ENCODE measurements at regions not wholly inside any gene's neighbourhood (a gene's known extent, or its start where the extent isn't known, plus 50 kb on each side); places are given as distances from the start of the nearest gene placed in this dataset.
"Not testable (repeated sequence)": the region's sequence is repeated elsewhere in the genome, so short reads cannot be mapped to it uniquely, and the experiment has no call there.

GRCh38 chr2:36192983-36193382 is 162.6 kb upstream of the CRIM1 start:
- Histone ChIP-seq H3K36me3 (ENCODE audit: control insufficient read depth, insufficient read depth, low read length) (no peaks in the 10 kb centered on the region), H3K27me3 (ENCODE audit: control insufficient read depth, insufficient read depth, low read length) (no peaks in the 10 kb centered on the region), H3K4me3 (ENCODE audit: low read depth, low read length) (no peak overlapping the region)
- FAIRE-seq, result no peak
- no peak for DNase-seq (ENCODE audit: low read depth)
- TF ChIP-seq CTCF (IDR thresholded peaks at IDR 0.05; ENCODE audit: insufficient read depth, low read length, severe bottlenecking), result no peak

- TF ChIP-seq CTCF (IDR thresholded peaks at IDR 0.05; ENCODE audit: insufficient read depth, low read length, severe bottlenecking), result no peak
- no peak for FAIRE-seq
These were observed 165.5 kb upstream of the CRIM1 start for GRCh38 chr2:36190097-36190496.

GRCh38 chr2:36185624-36186023 is 170.0 kb upstream of the CRIM1 start:
- no peaks in the 10 kb centered on the region for H3K27me3 ChIP-seq (ENCODE audit: control insufficient read depth, insufficient read depth, low read length)
- FAIRE-seq (peak; percentile 40), DNase-seq (ENCODE audit: low read depth) (no peak)
- H3K36me3 ChIP-seq (ENCODE audit: control insufficient read depth, insufficient read depth, low read length), result no peaks in the 10 kb centered on the region
- no peak for TF ChIP-seq CTCF (IDR thresholded peaks at IDR 0.05; ENCODE audit: insufficient read depth, low read length, severe bottlenecking)
- no peak overlapping the region for H3K4me3 ChIP-seq (ENCODE audit: low read depth, low read length)

More at GRCh38 chr2:36190097-36190496, 165.5 kb upstream of the CRIM1 start:
- DNase-seq (ENCODE audit: low read depth), result no peak
- Histone ChIP-seq H3K36me3 (ENCODE audit: control insufficient read depth, insufficient read depth, low read length) (no peaks in the 10 kb centered on the region), H3K4me3 (ENCODE audit: low read depth, low read length) (no peak overlapping the region), H3K27me3 (ENCODE audit: control insufficient read depth, insufficient read depth, low read length) (no peaks in the 10 kb centered on the region)

- no peaks in the 10 kb centered on the region for H3K27me3 ChIP-seq (ENCODE audit: control insufficient read depth, insufficient read depth, low read length)
- H3K36me3 ChIP-seq (ENCODE audit: control insufficient read depth, insufficient read depth, low read length), result no peaks in the 10 kb centered on the region
- FAIRE-seq, result no peak
- no peak for DNase-seq (ENCODE audit: low read depth)
- no peak overlapping the region for H3K4me3 ChIP-seq (ENCODE audit: low read depth, low read length)
- no peak for TF ChIP-seq CTCF (IDR thresholded peaks at IDR 0.05; ENCODE audit: insufficient read depth, low read length, severe bottlenecking)
These were observed 170.7 kb upstream of the CRIM1 start for GRCh38 chr2:36184848-36185247.

- H3K36me3 ChIP-seq (ENCODE audit: control insufficient read depth, insufficient read depth, low read length); H3K4me3 ChIP-seq (ENCODE audit: low read depth, low read length); H3K27me3 ChIP-seq (ENCODE audit: control insufficient read depth, insufficient read depth, low read length); FAIRE-seq; DNase-seq (ENCODE audit: low read depth): not testable (repeated sequence)
These were observed 174.6 kb upstream of the CRIM1 start for GRCh38 chr2:36180789-36181482.

- not testable (repeated sequence) for H3K4me3 ChIP-seq (ENCODE audit: low read depth, low read length); H3K27me3 ChIP-seq (ENCODE audit: control insufficient read depth, insufficient read depth, low read length); DNase-seq (ENCODE audit: low read depth); H3K36me3 ChIP-seq (ENCODE audit: control insufficient read depth, insufficient read depth, low read length); FAIRE-seq
These were observed 175.3 kb upstream of the CRIM1 start for GRCh38 chr2:36180293-36180692.

- H3K4me3 ChIP-seq (ENCODE audit: low read depth, low read length); DNase-seq (ENCODE audit: low read depth); H3K27me3 ChIP-seq (ENCODE audit: control insufficient read depth, insufficient read depth, low read length); FAIRE-seq; H3K36me3 ChIP-seq (ENCODE audit: control insufficient read depth, insufficient read depth, low read length): not testable (repeated sequence)
These were observed 175.8 kb upstream of the CRIM1 start for GRCh38 chr2:36179668-36180269.
